Liver (tissue), 8 donors: ENCODE measurements at regions not wholly inside any gene's neighbourhood (a gene's known extent, or its start where the extent isn't known, plus 50 kb on each side); places are given as distances from the start of the nearest gene placed in this dataset.

ENCODE experiments used
- DNase-seq: peaks from one replicate; pipeline ENCODE4 v3.0.0-alpha.2; 2017; ENCODE audit warnings: low spot score
- H3K27ac ChIP-seq, 2 donors: one replicate each; pipeline ENCODE4 v1.7.0; 2013; ENCODE audit warnings: inconsistent platforms in 2 of 2, low read length in 2 of 2, control low read depth in 1 of 2, low read depth in 1 of 2, mild to moderate bottlenecking in 1 of 2
- H3K27me3 ChIP-seq, 4 donors: one replicate each; pipeline versions ENCODE4 v1.6.1 to v1.7.0; 2013; ENCODE audit warnings: low read length in 3 of 4, inconsistent platforms in 1 of 4, mild to moderate bottlenecking in 1 of 4, moderate library complexity in 1 of 4; ENCODE audit not compliant: control insufficient read depth in 4 of 4, insufficient read depth in 4 of 4
- H3K36me3 ChIP-seq, 4 donors: one replicate each; pipeline versions ENCODE4 v1.6.1 to v1.7.0; 2013; ENCODE audit warnings: low read length in 3 of 4, mild to moderate bottlenecking in 3 of 4, low read depth in 1 of 4, moderate library complexity in 1 of 4; ENCODE audit not compliant: control insufficient read depth in 4 of 4, insufficient read depth in 3 of 4
- H3K4me1 ChIP-seq, 4 donors: one replicate each; pipeline versions ENCODE4 v1.6.1 to v1.7.0; 2013; ENCODE audit warnings: low read length in 3 of 4, mild to moderate bottlenecking in 3 of 4, moderate library complexity in 1 of 4; ENCODE audit not compliant: control insufficient read depth in 4 of 4, insufficient read depth in 4 of 4
- H3K4me3 ChIP-seq, 3 donors: one replicate each; pipeline versions ENCODE4 v1.6.1 to v1.7.0; 2013; ENCODE audit warnings: low read length in 3 of 3, control low read depth in 1 of 3, low read depth in 1 of 3, mild to moderate bottlenecking in 1 of 3
- H3K9ac ChIP-seq, 2 donors: one replicate each; pipeline ENCODE4 v1.7.0; 2013; ENCODE audit warnings: low read length in 2 of 2, mild to moderate bottlenecking in 2 of 2, moderate library complexity in 2 of 2, control low read depth in 1 of 2, low read depth in 1 of 2
- H3K9me3 ChIP-seq, 4 donors: one replicate each; pipeline versions ENCODE4 v1.6.1 to v1.7.0; 2013; ENCODE audit warnings: low read length in 3 of 4; ENCODE audit not compliant: control insufficient read depth in 4 of 4
- EGR1 ChIP-seq, 2 donors: IDR thresholded peaks; 2 replicates each; pipeline ENCODE4 v1.6.1; 2016 to 2018; ENCODE audit warnings: antibody characterized with exemption in 2 of 2, low read depth in 2 of 2
- FOXA1 ChIP-seq: IDR thresholded peaks from 2 replicates; pipeline ENCODE4 v1.6.1; 2016; ENCODE audit warnings: antibody characterized with exemption
- FOXA2 ChIP-seq: IDR thresholded peaks from 2 replicates; pipeline ENCODE4 v1.6.1; 2016; ENCODE audit warnings: antibody characterized with exemption
- GABPA ChIP-seq, 2 donors: IDR thresholded peaks in 1 of 2; conservative IDR thresholded peaks in 1 of 2; 2 replicates each; pipeline ENCODE4 v1.6.1; 2016; ENCODE audit warnings: antibody characterized with exemption in 2 of 2, mild to moderate bottlenecking in 1 of 2, moderate library complexity in 1 of 2
- HNF4A ChIP-seq, 2 donors: conservative IDR thresholded peaks; 2 replicates each; pipeline ENCODE4 v1.6.1; 2016; ENCODE audit warnings: antibody characterized with exemption in 2 of 2, mild to moderate bottlenecking in 2 of 2
- HNF4G ChIP-seq: IDR thresholded peaks from 2 replicates; pipeline ENCODE4 v1.6.1; 2016; ENCODE audit warnings: antibody characterized with exemption
- JUND ChIP-seq, 2 donors: IDR thresholded peaks; 2 replicates each; pipeline ENCODE4 v1.6.1; 2016; ENCODE audit warnings: antibody characterized with exemption in 2 of 2
- NR2F2 ChIP-seq: IDR thresholded peaks from 2 replicates; pipeline ENCODE4 v1.6.1; 2016; ENCODE audit warnings: antibody characterized with exemption
- RAD21 ChIP-seq, 2 donors: IDR thresholded peaks; 2 replicates each; pipeline ENCODE4 v1.6.1; 2016; ENCODE audit warnings: antibody characterized with exemption in 2 of 2, mild to moderate bottlenecking in 2 of 2
- RXRA ChIP-seq, 2 donors: IDR thresholded peaks; 2 replicates each; pipeline ENCODE4 v1.6.1; 2017 to 2018; ENCODE audit warnings: antibody characterized with exemption in 2 of 2, mild to moderate bottlenecking in 1 of 2
- SP1 ChIP-seq: IDR thresholded peaks from 2 replicates; pipeline ENCODE4 v1.6.1; 2018; ENCODE audit warnings: antibody characterized with exemption, mild to moderate bottlenecking
- TAF1 ChIP-seq: conservative IDR thresholded peaks from 2 replicates; pipeline ENCODE4 v1.6.1; 2016; ENCODE audit warnings: antibody characterized with exemption, mild to moderate bottlenecking
- YY1 ChIP-seq: IDR thresholded peaks from 2 replicates; pipeline ENCODE4 v1.6.1; 2016; ENCODE audit warnings: antibody characterized with exemption, mild to moderate bottlenecking
- WGBS: extraction: QIAGEN DNeasy Blood & Tissue Kit; methylation state at CpG from one replicate; pipeline ENCODE4 v1.1.7; 2013; 5-methylcytosine and 5-hydroxymethylcytosine counted together
- TF ChIP-seq, protein P1 (sequence below): IDR thresholded peaks from 2 replicates; pipeline ENCODE4 v1.6.1; 2016; ENCODE audit warnings: antibody characterized with exemption
- TF ChIP-seq, protein P2 (sequence below): fragments of 150-350 bp; IDR thresholded peaks from 2 replicates; pipeline ENCODE4 v1.5.1; 2017; ENCODE audit warnings: improper control_type of control experiment, low read depth, low read length; ENCODE audit not compliant: missing input control
- TF ChIP-seq, protein P3 (sequence below): IDR thresholded peaks from 2 replicates; pipeline ENCODE4 v1.6.1; 2016; ENCODE audit warnings: antibody characterized with exemption
- TF ChIP-seq, protein P4 (sequence below): IDR thresholded peaks from 2 replicates; pipeline ENCODE4 v1.6.1; 2016; ENCODE audit warnings: antibody characterized with exemption
- TF ChIP-seq, protein P5 (sequence below): IDR thresholded peaks from 2 replicates; pipeline ENCODE4 v1.6.1; 2016; ENCODE audit warnings: antibody characterized with exemption, mild to moderate bottlenecking
- donor health status: healthy.
- donor health status: healthy.
- donor health status: healthy.
- donor health status: healthy.
- donor health status: healthy.

DNA sequence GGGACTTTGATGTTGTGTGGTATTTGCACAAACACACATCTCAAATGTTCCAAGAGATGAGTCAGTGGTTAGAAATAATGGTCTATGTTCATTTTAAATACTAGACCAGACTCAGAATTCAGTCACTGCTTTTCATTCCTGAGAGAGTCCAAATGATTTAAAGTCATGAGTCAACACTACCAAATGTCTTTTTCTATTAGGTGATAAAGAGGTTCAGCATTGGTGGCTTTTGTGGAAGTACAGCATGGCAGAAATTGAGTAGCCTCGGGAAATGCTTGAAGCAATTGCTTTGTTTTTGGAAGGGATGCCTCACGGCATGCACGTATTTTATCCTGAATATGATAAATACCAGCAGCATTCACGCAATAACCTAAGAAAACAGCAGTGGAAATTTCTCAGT, 115.7 kb downstream of the DIO2 start:
- no peak overlapping the region for H3K27ac ChIP-seq
- no peak overlapping the region for H3K4me3 ChIP-seq
- no peaks in the 10 kb centered on the region for H3K36me3 ChIP-seq
- H3K9me3 ChIP-seq, result no peaks in the 10 kb centered on the region
- no peaks in the 10 kb centered on the region for H3K27me3 ChIP-seq
- H3K4me1 ChIP-seq, result no peaks in the 10 kb centered on the region
- no peak overlapping the region for H3K9ac ChIP-seq
- TF ChIP-seq EGR1 (IDR thresholded peaks at IDR 0.05; ENCODE audit: low read depth in 2 of 2) (no peak), JUND (IDR thresholded peaks at IDR 0.05) (no peak)
- 82% methylated on average over 4 of the region's 4 CpGs for WGBS
- DNase-seq, result no peak

DNA sequence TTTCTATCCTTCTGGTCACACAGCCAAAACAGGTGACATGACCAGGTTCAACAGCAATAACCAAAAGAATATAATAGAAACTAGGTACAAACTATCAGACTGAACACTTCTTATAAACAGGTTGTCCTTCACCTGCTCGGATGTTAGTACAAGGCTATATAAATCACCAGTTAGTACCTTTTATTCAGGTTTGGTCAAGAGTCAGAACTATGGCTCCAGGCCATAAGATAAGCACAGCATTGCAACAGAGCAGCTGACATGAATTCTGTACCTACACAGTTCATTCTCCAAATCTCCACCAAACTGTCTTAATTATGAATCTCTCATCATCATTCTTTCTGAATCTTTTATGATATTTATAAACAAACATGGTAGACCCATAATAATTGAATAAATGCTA, 123.9 kb downstream of the DIO2 start:
- Histone ChIP-seq H3K36me3 (no peaks in the 10 kb centered on the region), H3K27ac (no peak overlapping the region), H3K27me3 (no peaks in the 10 kb centered on the region), H3K4me3 (no peak overlapping the region), H3K9me3 (peaks cover 0 to 6% (median 0%) of the 10 kb centered on the region in 4 donors), H3K4me1 (no peaks in the 10 kb centered on the region), H3K9ac (no peak overlapping the region)
- WGBS, result 62% methylated on average over 1 of the region's 1 CpG
- no peak for DNase-seq
- TF ChIP-seq TAF1 (no peak), HNF4A (conservative IDR thresholded peaks at IDR 0.05) (no peak), RXRA (IDR thresholded peaks at IDR 0.05) (no peak), HNF4G (no peak)
- TF ChIP-seq, protein P1, sequence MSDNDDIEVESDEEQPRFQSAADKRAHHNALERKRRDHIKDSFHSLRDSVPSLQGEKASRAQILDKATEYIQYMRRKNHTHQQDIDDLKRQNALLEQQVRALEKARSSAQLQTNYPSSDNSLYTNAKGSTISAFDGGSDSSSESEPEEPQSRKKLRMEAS, result no peak
- TF ChIP-seq, protein P2, sequence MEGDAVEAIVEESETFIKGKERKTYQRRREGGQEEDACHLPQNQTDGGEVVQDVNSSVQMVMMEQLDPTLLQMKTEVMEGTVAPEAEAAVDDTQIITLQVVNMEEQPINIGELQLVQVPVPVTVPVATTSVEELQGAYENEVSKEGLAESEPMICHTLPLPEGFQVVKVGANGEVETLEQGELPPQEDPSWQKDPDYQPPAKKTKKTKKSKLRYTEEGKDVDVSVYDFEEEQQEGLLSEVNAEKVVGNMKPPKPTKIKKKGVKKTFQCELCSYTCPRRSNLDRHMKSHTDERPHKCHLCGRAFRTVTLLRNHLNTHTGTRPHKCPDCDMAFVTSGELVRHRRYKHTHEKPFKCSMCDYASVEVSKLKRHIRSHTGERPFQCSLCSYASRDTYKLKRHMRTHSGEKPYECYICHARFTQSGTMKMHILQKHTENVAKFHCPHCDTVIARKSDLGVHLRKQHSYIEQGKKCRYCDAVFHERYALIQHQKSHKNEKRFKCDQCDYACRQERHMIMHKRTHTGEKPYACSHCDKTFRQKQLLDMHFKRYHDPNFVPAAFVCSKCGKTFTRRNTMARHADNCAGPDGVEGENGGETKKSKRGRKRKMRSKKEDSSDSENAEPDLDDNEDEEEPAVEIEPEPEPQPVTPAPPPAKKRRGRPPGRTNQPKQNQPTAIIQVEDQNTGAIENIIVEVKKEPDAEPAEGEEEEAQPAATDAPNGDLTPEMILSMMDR, result no peak

DNA sequence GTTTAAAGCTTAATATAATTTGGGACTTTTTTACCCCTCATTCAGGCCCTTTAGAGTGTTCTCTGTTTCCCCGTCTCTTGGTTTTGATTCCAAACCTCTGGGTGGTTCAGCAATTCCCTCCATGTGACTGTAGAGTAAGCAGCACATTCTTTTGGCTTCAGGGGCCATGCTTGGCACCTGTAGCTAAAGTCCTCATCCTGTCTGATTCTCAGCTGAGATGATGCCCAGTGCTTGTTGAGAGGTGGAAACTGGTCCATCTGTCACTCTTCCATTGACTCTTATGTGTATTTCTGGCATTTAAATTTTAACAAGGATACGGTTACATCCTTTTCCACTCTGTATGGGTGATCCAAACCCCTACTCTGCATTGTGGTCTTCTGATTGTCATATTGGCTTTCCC, 127.1 kb downstream of the DIO2 start:
- Histone ChIP-seq H3K4me1 (no peaks in the 10 kb centered on the region), H3K4me3 (no peak overlapping the region), H3K27me3 (no peaks in the 10 kb centered on the region), H3K36me3 (no peaks in the 10 kb centered on the region), H3K9me3 (peaks cover 0 to 6% (median 0%) of the 10 kb centered on the region in 4 donors), H3K9ac (no peak overlapping the region), H3K27ac (no peak overlapping the region)
- TF ChIP-seq GABPA (IDR thresholded peaks at IDR 0.05 in 1 of 2, conservative IDR thresholded peaks at IDR 0.05 in 1 of 2), result no peak
- TF ChIP-seq SP1, result no peak
- no peak for TF ChIP-seq HNF4G
- TF ChIP-seq NR2F2, result no peak
- TF ChIP-seq, protein P2, result no peak
- TF ChIP-seq TAF1, result no peak
- TF ChIP-seq FOXA2, result no peak
- TF ChIP-seq JUND (IDR thresholded peaks at IDR 0.05), result no peak
- TF ChIP-seq, protein P3, sequence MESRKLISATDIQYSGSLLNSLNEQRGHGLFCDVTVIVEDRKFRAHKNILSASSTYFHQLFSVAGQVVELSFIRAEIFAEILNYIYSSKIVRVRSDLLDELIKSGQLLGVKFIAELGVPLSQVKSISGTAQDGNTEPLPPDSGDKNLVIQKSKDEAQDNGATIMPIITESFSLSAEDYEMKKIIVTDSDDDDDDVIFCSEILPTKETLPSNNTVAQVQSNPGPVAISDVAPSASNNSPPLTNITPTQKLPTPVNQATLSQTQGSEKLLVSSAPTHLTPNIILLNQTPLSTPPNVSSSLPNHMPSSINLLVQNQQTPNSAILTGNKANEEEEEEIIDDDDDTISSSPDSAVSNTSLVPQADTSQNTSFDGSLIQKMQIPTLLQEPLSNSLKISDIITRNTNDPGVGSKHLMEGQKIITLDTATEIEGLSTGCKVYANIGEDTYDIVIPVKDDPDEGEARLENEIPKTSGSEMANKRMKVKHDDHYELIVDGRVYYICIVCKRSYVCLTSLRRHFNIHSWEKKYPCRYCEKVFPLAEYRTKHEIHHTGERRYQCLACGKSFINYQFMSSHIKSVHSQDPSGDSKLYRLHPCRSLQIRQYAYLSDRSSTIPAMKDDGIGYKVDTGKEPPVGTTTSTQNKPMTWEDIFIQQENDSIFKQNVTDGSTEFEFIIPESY, result no peak
- TF ChIP-seq RAD21 (IDR thresholded peaks at IDR 0.05), result no peak
- TF ChIP-seq, protein P4, sequence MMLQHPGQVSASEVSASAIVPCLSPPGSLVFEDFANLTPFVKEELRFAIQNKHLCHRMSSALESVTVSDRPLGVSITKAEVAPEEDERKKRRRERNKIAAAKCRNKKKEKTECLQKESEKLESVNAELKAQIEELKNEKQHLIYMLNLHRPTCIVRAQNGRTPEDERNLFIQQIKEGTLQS, result no peak
- TF ChIP-seq RXRA (IDR thresholded peaks at IDR 0.05), result no peak
- TF ChIP-seq FOXA1, result no peak
- TF ChIP-seq HNF4A (conservative IDR thresholded peaks at IDR 0.05), result no peak
- TF ChIP-seq, protein P1, result no peak
- TF ChIP-seq, protein P5, sequence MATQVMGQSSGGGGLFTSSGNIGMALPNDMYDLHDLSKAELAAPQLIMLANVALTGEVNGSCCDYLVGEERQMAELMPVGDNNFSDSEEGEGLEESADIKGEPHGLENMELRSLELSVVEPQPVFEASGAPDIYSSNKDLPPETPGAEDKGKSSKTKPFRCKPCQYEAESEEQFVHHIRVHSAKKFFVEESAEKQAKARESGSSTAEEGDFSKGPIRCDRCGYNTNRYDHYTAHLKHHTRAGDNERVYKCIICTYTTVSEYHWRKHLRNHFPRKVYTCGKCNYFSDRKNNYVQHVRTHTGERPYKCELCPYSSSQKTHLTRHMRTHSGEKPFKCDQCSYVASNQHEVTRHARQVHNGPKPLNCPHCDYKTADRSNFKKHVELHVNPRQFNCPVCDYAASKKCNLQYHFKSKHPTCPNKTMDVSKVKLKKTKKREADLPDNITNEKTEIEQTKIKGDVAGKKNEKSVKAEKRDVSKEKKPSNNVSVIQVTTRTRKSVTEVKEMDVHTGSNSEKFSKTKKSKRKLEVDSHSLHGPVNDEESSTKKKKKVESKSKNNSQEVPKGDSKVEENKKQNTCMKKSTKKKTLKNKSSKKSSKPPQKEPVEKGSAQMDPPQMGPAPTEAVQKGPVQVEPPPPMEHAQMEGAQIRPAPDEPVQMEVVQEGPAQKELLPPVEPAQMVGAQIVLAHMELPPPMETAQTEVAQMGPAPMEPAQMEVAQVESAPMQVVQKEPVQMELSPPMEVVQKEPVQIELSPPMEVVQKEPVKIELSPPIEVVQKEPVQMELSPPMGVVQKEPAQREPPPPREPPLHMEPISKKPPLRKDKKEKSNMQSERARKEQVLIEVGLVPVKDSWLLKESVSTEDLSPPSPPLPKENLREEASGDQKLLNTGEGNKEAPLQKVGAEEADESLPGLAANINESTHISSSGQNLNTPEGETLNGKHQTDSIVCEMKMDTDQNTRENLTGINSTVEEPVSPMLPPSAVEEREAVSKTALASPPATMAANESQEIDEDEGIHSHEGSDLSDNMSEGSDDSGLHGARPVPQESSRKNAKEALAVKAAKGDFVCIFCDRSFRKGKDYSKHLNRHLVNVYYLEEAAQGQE, result no peak
- no peak for TF ChIP-seq YY1
- 78% methylated on average over 2 of the region's 2 CpGs for WGBS
- DNase-seq, result no peak
